ENCODE measurements at regions not wholly inside any gene's neighbourhood (a gene's known extent, or its start where the extent isn't known, plus 50 kb on each side); places are given as distances from the start of the nearest gene placed in this dataset.

GRCh38 chr13:77412860-77413259 lies 86.0 kb upstream of the MYCBP2 start:
- no peak for TF ChIP-seq EZH2 (IDR thresholded peaks at IDR 0.05; ENCODE audit: insufficient read depth, poor library complexity, severe bottlenecking)
- TF ChIP-seq EZH2phosphoT487 (IDR thresholded peaks at IDR 0.05; ENCODE audit: insufficient read depth, low read depth), result no peak

All from GM23248 (cell line).